ENCODE measurements at regions not wholly inside any gene's neighbourhood (a gene's known extent, or its start where the extent isn't known, plus 50 kb on each side); places are given as distances from the start of the nearest gene placed in this dataset.

DNA sequence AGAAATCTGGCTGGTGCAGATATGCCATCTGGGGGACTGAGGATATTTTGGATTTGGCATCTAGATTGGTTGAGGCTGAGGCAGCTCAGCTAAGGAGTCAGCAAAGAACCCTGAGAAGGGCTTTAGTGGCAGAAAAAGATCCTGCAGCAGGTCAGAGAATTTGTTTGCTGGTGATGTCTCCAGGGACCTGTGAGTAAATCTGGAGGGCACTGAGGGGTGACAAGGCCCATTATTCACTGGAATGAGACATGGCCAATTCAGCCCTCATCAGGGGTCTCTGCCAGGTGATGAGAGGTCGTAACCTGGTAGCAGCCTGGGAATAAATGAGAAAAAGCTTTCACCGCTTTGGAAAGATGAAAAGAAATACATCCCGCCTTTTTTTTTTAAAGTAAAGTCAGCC, 118.3 kb upstream of the FBXL4 start:
- no peak for DNase-seq (ENCODE audit: low spot score)

DNA sequence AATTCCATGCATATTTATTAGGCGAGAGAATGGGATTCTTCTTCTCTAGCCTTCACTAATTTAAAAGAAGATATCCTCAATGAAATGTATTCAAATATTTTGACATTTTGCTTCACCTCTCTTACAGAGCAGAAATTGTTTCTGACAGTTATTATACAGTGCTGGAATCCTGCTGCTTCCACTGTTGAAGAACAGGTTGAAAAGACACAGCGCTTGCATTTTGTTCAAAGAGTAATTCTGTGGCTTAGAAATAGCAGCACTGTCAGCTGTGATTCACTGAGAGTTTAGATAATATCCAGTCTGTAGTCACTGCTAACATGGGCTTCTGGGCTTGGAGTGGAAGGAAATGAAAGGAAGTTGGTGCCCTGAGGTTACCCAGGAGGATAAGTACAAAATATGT, 117.1 kb upstream of the FBXL4 start:
- DNase-seq (ENCODE audit: low spot score) = no peak

DNA sequence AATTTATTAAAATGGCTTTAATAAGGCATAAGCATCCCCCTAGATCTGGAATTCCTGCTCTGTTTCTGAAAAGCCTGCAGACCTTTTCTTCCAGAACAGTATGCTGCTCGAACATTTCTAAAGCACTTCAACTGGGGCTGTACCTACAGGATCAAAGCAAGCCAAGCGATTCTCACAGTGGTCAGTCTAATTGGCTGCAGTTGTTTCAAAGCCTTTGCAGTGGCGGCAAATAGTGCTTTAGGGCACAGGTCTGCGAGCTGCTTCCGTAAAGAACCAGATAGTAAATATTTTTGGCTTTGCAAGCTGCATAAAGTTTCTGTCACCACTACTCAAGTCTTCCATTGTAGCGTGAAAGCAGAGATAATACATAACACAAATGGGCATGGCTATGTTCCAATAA, 88.9 kb upstream of the FBXL4 start:
- no peak for DNase-seq (ENCODE audit: low spot score)

DNA sequence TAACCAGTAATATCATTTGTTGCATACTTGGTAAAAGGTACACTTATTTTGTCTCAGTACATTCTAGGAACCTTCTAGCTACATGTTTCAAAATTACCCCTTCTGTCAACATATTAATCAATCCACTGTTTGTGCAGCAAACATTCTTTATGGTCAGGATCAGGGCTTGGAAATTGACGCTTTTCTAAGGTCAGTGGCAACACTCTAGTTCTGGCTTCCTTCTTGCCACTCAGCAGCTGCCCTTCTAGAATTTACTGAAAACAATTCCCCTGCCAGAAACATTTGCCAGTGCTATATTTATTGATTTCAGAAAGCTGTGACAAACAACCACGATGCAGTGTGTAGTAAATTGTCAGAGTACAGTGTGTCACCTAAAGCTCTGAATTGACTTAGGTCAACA, 84.7 kb upstream of the FBXL4 start:
- no peak for DNase-seq (ENCODE audit: low spot score)

DNA sequence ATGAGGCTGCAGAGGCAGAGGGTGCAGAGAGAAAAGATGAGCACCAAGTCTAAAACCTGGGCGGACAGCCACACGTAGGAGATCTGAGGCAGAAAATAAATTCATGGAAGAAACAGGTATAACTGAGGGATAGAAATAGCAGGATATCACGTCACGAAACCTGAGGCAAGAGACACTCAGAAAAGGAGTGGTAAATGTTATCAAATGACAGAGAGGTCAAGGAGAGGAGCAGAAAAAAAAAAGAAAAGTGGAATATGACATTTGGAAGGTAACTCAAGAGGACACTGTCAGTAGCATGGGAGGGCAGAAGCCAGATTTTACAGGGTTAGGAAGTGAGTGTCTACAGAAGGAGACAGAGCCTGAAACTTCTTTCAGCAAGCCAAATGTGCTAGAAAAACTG, 84.2 kb upstream of the FBXL4 start:
- no peak for DNase-seq (ENCODE audit: low spot score)

DNA sequence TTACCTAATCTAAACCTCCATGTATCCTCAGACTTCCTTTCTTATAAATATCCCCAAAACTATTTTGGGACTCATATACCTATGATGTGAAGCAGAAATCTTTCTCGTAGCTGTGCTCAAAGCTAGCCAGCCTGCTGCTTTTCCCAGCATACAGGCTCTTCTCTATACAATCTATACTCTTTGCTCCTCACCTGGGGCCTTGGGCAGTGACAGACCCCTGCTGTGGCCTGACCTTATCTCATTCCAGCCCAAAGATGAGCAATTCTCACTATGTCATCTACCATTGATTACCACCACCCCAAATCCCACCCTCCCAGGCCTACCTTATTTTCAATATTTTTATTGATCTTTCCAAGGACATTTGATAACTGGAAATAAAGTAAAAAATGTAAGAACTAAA, 83.2 kb upstream of the FBXL4 start:
- DNase-seq (ENCODE audit: low spot score) = no peak

DNA sequence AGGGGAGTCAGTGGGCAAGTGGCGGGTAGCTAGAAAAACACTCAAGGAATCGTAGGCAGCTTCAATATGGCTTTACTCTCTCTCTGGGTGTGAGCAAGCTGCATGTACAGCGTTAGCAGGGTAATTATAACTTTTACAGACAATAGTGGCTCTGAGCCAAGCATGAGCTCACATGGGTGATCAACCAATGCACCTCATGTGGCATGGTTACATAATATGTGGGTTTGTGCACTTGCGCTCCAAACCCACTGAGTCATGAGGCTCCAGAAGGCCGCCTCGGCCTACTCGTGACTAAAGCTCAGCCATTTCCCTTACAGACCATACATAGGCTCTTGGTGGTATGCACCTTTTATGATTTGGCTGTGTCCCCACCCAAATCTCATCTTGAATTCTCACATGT, 78.4 kb upstream of the FBXL4 start:
- DNase-seq (ENCODE audit: low spot score) = no peak

DNA sequence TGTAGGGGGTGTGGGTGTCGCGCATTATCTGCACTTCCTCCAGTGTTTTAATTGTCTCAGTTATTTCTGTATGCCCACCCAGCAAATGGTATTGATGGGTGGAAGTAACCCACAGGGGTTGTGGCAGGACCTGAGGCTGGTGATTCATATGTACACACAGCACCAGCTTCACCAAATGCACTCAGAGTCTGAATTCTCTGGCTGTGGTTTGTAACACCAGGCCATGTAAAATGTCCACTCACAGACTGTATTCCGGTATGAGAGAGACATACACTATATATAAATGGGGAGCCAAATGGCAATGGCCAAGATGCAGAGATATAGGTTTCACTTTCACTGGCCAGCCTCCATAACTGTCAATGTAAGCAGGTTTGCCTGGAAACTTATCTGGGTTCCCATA, 76.3 kb upstream of the FBXL4 start:
- DNase-seq (ENCODE audit: low spot score) = no peak

DNA sequence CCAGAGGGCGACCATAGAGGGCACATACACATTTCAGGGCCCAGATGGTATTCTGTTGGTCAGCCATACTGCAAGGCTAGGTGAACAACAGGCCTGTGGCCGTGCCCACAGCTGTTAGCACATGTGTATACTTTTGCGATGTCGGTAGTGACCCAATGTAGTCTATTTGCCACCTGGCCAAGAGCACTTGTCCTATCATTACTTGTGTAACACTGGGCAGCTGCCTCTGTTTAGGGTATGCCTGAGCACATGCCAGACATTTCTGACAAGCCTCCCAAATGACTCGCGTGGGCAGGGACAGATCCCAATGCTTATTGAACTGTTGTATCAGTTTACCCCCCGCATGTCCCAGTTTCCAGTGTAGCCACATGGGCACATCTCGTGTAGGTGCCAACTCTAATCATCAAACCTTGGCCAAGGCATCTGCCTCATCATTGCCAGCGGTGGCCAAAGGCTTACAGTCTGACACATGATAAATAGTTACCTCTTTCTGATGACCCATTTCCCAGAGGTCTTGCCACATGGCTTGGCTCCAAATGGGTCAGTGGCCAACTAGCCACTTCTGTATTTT, 74.4 kb upstream of the FBXL4 start:
- no peak for DNase-seq (ENCODE audit: low spot score)

DNA sequence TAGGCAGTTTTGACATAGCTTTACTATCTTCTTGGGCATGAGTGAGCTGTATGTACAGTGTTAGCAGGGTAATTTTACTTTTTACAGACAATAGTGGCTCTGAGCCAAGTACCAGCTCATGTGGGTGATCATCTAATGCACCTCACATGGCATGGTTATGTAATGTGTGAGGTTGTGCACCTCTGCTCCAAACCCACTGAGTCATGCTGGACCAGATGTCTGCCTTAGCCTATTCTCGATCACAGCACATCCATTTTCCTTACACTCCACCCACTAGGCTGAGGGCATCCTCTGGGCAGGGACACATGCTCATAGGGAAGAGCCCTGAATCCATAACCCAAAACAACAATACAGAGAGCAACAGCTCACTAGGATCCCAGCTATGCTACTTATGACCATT, 71.6 kb upstream of the FBXL4 start:
- DNase-seq (ENCODE audit: low spot score) = no peak

DNA sequence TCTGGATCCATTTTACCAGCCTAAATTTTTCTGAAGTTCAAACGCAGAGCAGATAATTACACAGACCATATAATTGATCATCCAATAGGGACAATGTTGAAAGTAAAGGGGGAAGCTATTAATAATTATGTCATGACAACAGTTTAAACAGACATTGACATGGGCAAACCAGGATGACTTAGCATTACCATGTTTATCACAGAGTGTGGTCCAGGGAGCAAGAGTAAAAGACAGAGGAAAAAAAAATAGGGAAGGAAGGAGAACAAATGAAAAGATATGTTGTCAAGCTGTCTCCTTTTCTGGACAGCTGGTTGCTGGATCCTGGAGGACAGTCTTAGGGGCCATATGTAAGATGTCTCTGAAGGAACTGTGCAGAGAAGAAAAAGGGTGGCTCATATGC, 69.4 kb upstream of the FBXL4 start:
- DNase-seq (ENCODE audit: low spot score) = no peak

DNA sequence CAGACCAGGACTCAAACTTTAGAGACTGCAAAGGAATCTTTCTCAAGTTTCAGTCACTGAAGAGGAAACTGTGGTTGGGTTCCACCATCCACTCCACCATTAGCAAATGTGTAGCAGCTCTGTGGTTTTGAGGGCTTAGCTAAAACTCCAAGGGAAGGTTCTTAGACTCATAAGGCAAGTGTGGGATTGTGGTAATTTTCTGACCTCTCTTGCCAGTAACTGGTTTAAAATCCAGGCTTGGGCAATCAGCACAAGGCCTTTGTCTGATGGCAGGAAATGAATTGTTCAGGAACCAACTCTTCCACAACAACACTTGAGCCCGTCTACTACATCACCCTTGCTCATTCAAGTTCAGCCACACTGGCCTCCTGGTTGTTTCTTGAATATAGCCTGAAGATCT, 68.6 kb upstream of the FBXL4 start:
- peak; percentile 30 for DNase-seq (ENCODE audit: low spot score)

DNA sequence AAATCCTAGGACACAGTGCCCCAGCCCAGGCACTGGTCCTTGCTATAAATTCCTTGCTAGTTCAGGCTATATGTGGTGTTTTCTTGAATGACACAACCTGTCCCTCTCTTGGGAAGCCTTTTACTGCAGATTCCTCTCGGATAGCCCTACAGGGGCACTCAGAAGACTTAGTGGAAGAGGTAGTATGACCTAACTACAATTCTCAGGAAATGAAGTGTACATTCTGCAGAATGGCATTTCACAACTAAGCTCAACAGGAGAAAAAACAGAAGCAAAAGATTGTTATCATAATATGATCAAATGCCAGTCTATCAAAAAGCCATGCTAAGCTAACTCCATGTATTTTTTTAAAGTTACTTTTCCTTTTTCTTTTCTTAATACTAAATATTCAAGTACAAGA, 66.3 kb upstream of the FBXL4 start:
- no peak for DNase-seq (ENCODE audit: low spot score)

DNA sequence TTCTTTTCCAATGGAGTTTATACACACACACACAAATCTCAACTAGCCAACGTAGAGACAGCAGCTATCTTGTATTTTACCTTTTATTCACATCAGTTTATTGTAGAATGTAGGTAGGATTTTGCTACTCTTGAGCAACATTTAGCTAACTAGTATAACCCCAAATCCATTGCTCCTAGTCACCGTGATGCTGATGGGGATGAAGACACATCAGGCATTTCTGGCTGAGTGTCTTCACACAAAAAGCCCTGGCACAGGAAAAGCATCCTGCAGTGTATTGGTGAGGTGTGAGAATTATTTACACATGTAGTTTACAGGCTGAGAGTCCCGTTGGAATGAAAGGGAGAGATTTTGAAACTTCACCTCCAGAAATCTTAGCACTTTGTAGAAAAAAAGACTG, 65.9 kb upstream of the FBXL4 start:
- no peak for DNase-seq (ENCODE audit: low spot score)

DNA sequence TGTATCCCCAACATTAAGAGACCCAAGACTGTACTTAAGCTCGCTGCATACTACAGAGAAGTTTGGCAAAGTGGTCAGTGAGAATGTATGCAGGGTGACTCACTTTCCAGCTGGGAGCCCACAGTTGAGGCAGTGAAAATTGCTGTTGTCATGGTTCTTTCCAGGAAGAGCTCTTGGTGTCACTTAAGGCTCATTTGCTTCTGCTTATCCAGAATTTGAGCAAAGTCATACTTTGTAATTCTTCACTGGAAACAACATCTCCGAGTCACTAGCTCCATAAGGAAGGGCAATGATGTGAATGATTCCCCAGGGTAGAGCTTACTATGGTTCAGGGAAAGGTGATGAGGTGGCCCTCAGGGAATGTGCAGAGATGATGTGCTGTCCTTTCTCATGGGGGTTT, 65.4 kb upstream of the FBXL4 start:
- no peak for DNase-seq (ENCODE audit: low spot score)

DNA sequence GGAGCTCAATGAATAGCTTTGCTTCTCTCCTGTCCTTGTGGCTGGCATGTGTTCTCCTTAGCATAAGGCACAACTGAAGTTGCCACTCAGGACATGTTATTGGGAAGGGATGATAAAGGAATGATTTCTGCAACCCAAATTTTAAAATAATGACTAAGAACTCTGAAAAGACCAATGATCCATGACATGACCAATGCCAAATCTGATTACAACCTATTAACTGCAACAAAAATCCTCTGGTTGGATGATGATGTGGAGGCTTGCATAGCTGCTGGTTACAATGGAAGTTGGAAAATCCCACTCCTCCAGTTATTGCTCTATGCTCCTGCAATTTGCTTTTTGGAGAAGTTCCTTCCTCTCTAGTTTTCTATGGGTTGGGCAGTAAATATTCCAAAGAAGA, 63.4 kb upstream of the FBXL4 start:
- DNase-seq (ENCODE audit: low spot score) = no peak

DNA sequence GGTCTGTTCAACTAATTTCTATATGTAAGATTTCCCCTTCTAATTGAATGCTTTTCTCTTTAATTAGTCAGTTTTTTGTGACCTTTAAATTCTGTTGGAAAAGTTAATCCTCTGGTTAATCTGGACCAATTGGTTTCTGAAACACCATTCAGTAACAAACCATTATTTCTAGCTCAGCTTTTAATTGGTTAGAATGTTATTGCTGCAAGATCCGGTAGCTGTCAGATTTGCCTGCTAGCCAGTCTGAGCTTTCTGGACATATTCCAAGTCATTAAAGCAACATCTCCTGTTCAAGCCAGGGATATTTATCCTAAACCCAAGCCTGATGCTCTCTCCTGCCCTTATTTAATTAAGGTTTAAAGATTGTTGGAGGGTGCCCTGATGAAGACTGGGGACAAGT, 55.1 kb upstream of the FBXL4 start:
- DNase-seq (ENCODE audit: low spot score) = no peak

DNA sequence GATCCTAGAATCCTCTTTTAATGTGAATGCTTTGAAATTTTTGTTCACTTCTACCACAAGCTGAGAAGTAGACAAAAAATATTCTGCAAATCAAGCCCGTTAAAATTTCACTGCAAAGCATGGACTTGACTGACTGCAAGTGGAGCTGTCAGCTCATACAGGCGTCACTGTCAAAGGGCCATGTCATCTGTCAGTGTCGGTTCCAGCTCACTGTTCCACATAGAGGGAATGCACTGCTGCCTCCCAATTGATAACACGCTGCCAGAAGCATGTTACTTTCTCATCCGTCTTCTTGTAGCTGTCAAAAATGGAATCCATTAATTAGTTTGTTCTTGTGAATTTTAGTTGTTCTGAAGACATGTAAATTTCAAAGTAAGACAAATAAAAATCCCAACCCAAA, 50.4 kb upstream of the FBXL4 start:
- DNase-seq (ENCODE audit: low spot score) = no peak

Measured in activated CD4-positive, alpha-beta T cell treated with anti-CD3 and anti-CD28 coated beads, Interleukin-2, Interleukin-4, amounts not matched to agents 100 ng/mL and 50 ng/mL, durations not matched to agents 16 hours and 8 hours (primary cell).